GM21619 (cell line): ENCODE measurements at regions not wholly inside any gene's neighbourhood (a gene's known extent, or its start where the extent isn't known, plus 50 kb on each side); places are given as distances from the start of the nearest gene placed in this dataset.

Source experiments
- ATAC-seq: cut with Tn5 transposase; IDR thresholded peaks from one replicate; pipeline ENCODE4 v1.9.1; 2021; ENCODE audit not compliant: unreplicated experiment

GRCh38 chr20:4601630-4602296 is 84.5 kb upstream of the PRNP start:
- ATAC-seq, result no peak

DNA sequence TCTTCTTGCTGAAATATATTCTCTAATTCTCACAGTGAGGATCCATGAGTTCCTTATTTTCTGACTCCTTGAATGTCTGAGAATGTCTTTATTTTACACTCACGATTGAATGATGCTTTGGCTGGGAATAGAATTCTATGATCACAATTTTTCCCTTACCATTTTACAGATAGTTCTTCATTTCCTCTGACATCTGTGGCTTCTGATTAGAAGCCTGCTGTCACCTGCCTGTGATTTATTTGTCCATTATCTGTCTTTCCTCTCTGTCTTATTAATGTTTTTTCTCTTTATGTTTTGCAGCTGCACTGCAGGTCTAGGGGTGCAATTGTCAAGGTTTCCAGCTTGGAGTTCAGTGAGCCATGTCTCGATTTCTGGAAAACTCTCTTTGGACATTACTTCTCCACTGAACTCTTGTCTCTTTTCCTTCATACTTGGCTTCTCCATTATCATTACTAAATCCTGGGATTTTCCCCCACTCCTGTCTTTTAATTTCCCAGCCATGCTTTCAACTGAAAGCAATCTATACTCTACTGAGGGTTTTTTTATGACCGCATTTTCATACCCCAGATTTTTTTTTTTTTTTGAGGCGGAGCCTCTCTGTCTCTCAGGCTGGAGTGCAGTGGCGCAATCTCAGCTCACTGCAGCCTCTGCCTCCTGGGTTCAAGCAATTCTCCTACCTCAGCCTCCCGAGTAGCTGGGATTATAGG is 85.8 kb upstream of the PRNP start:
- no peak for ATAC-seq

GRCh38 chr20:4597215-4597614 is 89.0 kb upstream of the PRNP start:
- no peak for ATAC-seq

DNA sequence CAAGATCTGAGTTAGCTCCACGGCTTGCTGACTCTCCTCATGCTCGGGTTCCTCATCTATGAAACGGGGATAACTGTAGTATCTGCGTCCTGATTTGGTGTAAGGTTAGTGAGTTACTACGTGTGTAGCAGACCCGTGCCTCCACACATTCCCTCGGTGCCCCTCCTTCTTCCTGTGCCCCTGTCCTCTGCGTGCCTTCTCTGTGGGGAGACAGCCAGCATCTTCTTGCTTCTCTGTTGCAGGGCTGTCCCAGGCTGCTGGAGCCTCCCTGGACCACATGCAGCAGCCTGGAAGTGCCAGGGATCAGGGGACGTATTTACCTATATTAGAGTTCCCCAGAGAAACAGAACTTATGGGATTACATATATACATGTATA is 93.1 kb upstream of the PRNP start:
- no peak for ATAC-seq

GRCh38 chr20:4592316-4593148 is 93.7 kb upstream of the PRNP start:
- ATAC-seq, result no peak

- no peak for ATAC-seq
Measured at GRCh38 chr20:4591975-4592315, 94.3 kb upstream of the PRNP start.

DNA sequence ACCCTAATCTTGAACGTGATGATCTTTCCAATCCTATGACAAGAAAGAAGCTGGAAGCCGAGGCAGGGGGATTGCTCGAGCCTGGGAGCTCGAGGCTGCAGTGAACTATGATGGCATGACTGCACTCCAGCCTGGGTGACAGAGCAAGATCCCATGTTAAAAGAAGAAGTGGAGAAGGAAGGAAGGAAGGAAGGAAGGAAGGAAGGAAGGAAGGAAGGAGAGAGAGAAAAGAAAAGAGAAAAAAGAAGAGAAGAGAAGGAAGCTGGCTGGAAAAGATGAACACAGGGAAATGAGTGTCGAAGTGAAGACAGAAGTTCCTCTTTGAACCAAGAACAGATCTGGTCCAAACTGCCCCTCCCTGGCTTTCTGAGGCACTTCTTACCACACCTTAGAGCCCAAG is 100.5 kb upstream of the PRNP start:
- no peak for ATAC-seq

DNA sequence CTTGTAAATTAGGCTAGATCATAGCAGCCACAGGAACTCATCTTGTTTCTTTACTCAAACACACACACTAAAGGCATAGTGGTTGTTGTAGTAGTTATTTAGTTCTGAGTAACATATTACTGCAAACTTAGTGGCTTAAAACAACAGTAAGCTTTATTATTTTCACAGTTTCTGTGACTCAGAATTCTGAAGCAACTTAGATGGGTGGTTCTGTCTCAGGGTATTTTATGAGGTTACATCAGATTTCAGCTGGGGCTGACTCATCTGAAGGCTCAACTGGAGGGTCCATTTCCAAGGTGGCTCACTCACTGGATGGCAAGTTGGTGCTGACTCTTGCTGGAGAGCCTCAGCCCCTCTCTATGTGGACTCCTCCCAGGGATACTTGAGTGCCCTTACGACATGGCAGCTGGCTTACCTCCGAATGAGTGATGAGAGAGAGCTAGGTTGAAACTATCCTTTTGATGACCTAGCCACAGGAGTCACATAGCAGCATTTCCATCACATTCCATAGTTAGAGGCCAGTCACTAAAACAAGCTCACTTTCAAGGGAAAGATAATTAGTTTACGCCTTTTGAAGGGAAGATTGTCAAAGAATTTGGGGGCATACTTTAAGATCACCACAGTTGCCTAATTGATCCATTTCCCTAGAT is 101.0 kb upstream of the PRNP start:
- ATAC-seq, result no peak

- no peak for ATAC-seq
Measured at GRCh38 chr20:4584510-4584909, 101.7 kb upstream of the PRNP start.

DNA sequence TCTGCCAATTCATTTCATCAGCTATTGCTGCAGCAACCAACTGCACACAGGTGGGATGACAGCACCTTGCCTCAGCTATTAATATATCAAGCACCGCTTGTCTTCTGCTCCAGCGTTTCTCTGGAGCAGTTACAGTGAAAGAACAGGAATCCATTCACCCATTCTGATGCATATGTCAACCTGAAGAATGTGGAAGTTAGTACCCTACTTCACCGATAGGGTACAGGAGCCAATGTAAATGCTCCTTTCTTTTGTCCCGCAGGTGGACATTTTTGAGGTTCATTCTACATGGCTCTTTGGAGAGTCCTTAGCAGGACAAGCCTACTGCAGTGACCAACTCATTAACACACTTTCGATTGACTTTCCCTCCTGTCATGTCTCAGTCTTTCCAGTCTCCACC is 104.4 kb upstream of the PRNP start:
- ATAC-seq, result no peak

DNA sequence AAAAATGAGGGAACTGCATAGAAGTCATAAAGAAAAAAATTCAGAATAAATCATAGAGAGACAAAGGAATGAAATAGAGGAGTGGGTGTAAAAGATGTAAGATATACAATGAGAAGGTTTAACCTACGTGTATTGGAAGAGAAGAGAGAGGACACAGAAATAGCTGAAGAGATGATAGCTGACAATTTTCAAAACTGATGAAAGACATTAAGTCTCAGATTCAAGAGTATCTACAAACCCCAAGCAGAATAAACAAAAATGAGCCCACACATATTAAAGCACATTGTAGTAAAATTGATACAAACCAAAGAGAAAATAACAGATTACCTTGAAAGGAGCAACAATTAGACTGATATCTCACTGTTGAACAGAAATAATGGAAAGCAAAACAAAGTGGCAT is 107.9 kb upstream of the PRNP start:
- no peak for ATAC-seq

GRCh38 chr20:4574356-4574690 is 111.9 kb upstream of the PRNP start:
- no peak for ATAC-seq

GRCh38 chr20:4573564-4574355 is 112.5 kb upstream of the PRNP start:
- ATAC-seq, result no peak

DNA sequence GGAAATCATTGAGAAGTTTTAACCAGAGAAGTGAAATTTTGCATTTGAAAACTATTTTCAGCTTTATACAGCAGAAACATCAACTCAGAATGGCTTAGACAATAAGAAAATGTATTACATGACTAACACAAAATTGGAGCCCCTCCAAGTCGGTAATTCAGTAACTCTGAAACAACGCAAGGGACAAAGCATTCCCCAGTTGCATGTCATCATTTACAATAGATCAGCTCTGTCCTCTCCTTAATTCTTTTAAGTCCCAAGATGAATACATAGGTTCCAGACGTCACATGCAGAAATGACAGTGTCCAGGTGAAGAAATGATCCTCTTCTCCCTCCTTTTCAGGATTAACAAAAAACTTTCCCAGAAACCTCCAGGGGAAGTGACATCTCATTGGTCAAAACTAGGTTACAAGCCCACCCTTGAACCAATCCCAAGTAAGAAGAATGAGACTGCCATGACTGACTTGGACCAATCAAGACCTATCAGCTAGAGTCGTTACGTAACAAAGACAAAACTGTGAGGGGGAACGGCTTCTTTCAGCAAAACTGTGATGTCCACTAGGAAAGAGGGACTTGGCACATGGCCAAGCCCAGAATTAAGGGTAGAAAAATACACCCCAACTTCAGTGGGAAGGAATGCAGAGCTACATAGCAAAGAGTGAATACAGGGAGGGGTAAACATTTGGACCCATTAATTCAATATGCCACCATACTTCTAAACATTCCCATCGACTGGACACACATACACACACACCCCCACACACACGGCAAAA is 114.3 kb upstream of the PRNP start:
- ATAC-seq, result no peak

DNA sequence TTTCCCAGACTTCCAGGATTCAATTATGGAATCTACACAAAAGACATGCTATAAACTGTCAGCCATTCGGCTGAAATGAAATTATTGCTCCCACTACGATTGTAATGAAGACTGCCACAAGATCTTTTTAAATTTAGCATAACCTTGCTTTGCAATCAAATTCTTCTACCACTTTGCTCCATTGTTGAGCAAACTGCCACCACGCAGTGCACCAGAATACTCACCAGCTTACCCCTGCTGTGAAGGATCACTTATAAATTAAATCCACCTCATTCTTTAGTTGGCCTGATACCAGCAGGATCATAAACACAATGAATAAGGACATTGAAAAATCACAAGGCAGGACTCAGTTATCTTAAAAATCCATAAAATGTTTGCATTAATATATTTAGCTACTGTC is 116.4 kb upstream of the PRNP start:
- no peak for ATAC-seq

DNA sequence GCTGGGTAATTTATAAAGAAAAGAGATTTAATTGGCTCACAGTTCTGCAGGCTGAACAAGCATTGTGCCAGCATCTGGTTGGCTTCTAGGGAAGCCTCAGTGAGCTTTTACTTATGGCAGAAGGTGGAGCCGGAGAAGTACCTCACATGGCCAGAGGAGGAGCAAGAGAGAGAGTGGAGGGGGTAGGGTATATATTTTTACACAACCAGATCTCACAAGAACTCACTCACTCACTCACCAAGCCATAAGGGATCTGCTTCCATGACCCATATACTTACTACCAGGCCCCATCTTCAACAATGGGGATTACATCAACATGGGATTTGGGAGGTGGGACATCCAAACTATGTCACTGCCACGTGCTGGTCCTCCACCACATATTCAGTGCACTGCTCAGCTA is 117.2 kb upstream of the PRNP start:
- ATAC-seq, result no peak

DNA sequence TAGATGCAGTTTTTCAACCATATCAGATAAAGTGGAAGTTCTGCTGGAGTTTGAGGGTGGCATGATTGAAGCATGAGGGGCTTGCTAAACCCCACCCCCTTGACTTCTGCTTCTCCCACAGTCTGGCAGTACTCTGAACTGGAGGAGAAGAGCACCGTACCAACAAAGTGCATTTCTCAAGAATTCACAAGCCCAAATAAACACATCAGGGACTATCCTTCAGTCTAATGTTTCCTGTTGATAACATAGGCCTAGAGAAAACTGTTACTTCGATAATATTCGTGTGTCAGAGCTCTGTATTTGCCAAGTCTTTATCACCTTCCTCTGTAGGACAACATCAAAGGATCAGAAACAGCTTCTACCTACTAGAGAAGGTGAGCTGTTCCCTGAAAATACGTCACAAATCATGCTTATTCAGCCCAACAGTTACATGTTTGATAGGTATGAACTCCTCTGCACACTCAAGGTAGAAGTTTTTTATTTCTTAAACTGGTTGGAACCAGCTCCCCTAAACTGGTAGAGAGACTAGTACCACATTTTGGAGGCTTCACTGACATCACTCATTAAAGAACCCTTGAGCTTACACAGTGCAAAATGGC is 117.8 kb upstream of the PRNP start:
- no peak for ATAC-seq

DNA sequence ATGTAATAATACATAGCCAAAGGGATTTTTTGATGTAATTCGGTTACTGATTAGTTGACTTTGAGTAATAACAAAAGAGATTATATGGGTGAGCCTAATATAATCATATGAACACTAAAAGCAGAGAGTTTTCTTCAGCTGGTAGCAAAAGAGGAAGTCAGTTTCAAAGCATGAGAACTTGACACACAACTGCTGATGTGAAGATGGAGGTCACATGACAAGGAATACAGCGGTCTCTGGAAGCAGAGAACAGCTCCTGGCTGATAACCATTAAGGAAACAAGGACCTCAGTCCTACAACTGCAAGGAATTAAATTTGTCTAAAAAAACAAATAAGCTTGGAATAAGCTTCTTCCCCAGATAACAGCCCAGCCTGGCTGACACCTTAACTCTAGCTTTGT is 119.1 kb upstream of the PRNP start:
- ATAC-seq, result no peak

DNA sequence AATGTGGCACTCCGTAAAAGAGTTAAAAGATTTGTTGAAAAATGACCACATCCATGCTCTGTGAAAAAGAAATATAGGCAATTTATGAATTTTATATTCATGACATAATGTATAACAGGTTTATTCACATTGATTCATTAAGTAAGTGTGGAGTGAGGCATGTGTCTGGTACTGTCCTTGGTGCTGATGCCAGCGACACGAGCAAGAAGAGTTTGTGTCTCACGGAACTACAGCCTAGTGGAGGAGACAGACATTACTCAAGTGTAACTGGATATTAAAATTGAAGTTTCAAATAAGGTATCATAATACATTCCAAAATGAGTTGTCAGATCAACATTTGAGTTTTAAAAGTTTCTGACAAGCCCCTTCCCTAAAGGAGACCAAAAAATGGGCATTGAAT is 122.7 kb upstream of the PRNP start:
- no peak for ATAC-seq

GRCh38 chr20:4563031-4563430 is 123.2 kb upstream of the PRNP start:
- no peak for ATAC-seq
